Gastroesophageal sphincter (tissue), 3 donors: ENCODE measurements at regions not wholly inside any gene's neighbourhood (a gene's known extent, or its start where the extent isn't known, plus 50 kb on each side); places are given as distances from the start of the nearest gene placed in this dataset.

Experiments used
- CTCF ChIP-seq, 4 experiments: fragments of 200-600 bp in 2 of 4; fragments of 450-650 bp in 2 of 4; sonication (generic) in 1 of 4; IDR thresholded peaks; one replicate each; pipeline ENCODE4 v1.5.1; 2017 to 2019; ENCODE audit warnings: antibody characterized with exemption in 4 of 4, mild to moderate bottlenecking in 2 of 4, moderate library complexity in 2 of 4
- EP300 ChIP-seq: sonication (generic); formaldehyde crosslinking; IDR thresholded peaks from one replicate; pipeline ENCODE4 v1.6.1; 2017; ENCODE audit warnings: antibody characterized with exemption, mild to moderate bottlenecking
- POLR2A ChIP-seq, 2 donors: fragments of 450-650 bp; IDR thresholded peaks; one replicate each; pipeline ENCODE4 v1.6.1; 2017; ENCODE audit warnings: antibody characterized with exemption in 2 of 2, mild to moderate bottlenecking in 2 of 2, moderate library complexity in 1 of 2
- POLR2AphosphoS5 ChIP-seq: sonication (generic); formaldehyde crosslinking; IDR thresholded peaks from one replicate; pipeline ENCODE4 v1.6.1; 2017; ENCODE audit warnings: antibody characterized with exemption

DNA sequence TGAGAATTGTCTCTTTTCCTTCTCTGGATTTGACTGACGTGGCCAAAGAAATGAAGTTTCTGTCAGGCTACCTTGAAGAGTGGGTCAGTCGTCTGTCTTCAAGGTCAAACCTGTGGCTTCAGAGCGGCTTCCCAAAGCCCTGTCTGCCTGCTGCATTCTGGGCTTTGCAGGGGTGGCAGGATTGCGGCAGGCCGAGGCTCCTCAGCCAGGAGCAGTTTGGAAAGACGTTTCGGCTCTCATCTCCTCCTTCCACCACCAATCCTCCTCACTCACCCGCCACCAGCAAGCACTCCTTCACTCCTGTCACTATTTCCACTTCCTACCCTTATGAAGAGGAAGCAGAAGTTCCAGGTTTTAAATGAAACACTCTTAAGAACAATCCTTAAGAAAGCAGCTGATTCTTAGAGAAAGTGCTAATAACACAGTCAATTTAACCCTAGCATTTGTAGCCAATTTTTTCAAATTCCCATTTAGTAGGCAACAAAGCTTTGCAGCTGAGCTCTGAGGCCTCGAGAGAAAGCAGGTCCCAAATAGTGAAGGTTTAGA is 351.7 kb downstream of the ZNF608 start:
- no peak for TF ChIP-seq POLR2AphosphoS5
- no peak for TF ChIP-seq CTCF (IDR thresholded peaks at IDR 0.05)
- no peak for TF ChIP-seq POLR2A (IDR thresholded peaks at IDR 0.05)
- TF ChIP-seq EP300, result no peak
